GM12878 (cell line): ENCODE measurements at regions not wholly inside any gene's neighbourhood (a gene's known extent, or its start where the extent isn't known, plus 50 kb on each side); places are given as distances from the start of the nearest gene placed in this dataset.
A peak's percentile ranks its signal among the peaks of the same experiment; 100 is the strongest.

ENCODE experiments used
- ATAC-seq: fragments of 200-7000 bp; cut with Tn5 transposase; 3 replicates; pipeline ENCODE4 v1.9.1; 2020; ENCODE audit warnings: mild to moderate bottlenecking, moderate library complexity
- BruUV-seq: library from RNA; stranded (reverse); fragments of 400-500 nt; replicated peaks from 2 replicates; lab custom pipeline; 2021; lab: Mats Ljungman, UMichigan
- CTCF ChIA-PET: fragments of 300-600 bp; sonication (Branson Sonifier 250); formaldehyde crosslinking; extraction: SDS; loops from one replicate; lab custom pipeline; 2021; ENCODE audit warnings: inconsistent platforms; lab: Yijun Ruan, JAX
- POLR2A ChIA-PET: fragments of 350-600 bp; formaldehyde crosslinking; extraction: SDS; loops from one replicate; lab custom pipeline; 2021; ENCODE audit warnings: inconsistent platforms; lab: Charles Lee
- RAD21 ChIA-PET: fragments of 300-600 bp; sonication (Branson Sonifier 250); formaldehyde crosslinking; loops from one replicate; lab custom pipeline; 2023; ENCODE audit warnings: antibody characterized with exemption; ENCODE audit not compliant: unreplicated experiment; lab: Charles Lee
- SMC1A ChIA-PET: fragments of 300-600 bp; sonication (Branson Sonifier 250); formaldehyde crosslinking; loops from one replicate; lab custom pipeline; 2023; ENCODE audit not compliant: unreplicated experiment, uncharacterized antibody; lab: Charles Lee
- DNase-seq: peaks from one replicate; pipeline ENCODE4 v3.0.0-alpha.2; 2011; ENCODE audit warnings: low read depth, low spot score
- FAIRE-seq: peaks from 3 replicates; lab custom pipeline; 2011; peaks lifted over from hg19 to GRCh38; lab: Jason Lieb, UNC
- H2AFZ ChIP-seq: 2 replicates; pipeline ENCODE4 v1.6.0; 2011; ENCODE audit warnings: low read depth, low read length, control low read depth; ENCODE audit not compliant: control insufficient read depth
- H3K27ac ChIP-seq: 2 replicates; pipeline ENCODE4 v1.5.1; 2011; ENCODE audit warnings: control low read depth; ENCODE audit not compliant: control insufficient read depth, insufficient read depth
- H3K27me3 ChIP-seq, 2 experiments: replicated peaks in 1 of 2; 2 replicates each; pipeline versions ENCODE4 v1.6.0 to v1.6.1; 2011; ENCODE audit warnings: low read length in 1 of 2; ENCODE audit not compliant: control insufficient read depth in 2 of 2, insufficient read depth in 2 of 2
- H3K36me3 ChIP-seq, 2 experiments: 2 replicates each; pipeline ENCODE4 v1.5.1; 2011; ENCODE audit warnings: low read length in 1 of 2; ENCODE audit not compliant: control insufficient read depth in 2 of 2, insufficient read depth in 2 of 2
- H3K4me1 ChIP-seq: 2 replicates; pipeline ENCODE4 v1.6.1; 2011; ENCODE audit warnings: mild to moderate bottlenecking, low read length, moderate library complexity, mixed read lengths; ENCODE audit not compliant: control insufficient read depth, insufficient read depth
- H3K4me2 ChIP-seq: 2 replicates; pipeline ENCODE4 v1.6.0; 2011; ENCODE audit warnings: control low read depth; ENCODE audit not compliant: control insufficient read depth, insufficient read depth
- H3K4me3 ChIP-seq: fragments of 200-600 bp; sonication (generic); 2 replicates; pipeline ENCODE4 v1.5.1; 2016
- H3K79me2 ChIP-seq: 2 replicates; pipeline ENCODE4 v1.6.0; 2011; ENCODE audit warnings: low read length; ENCODE audit not compliant: control insufficient read depth, insufficient read depth
- H3K9ac ChIP-seq: 2 replicates; pipeline ENCODE4 v1.8.0; 2011; ENCODE audit warnings: low read length, control low read depth, mixed read lengths; ENCODE audit not compliant: control insufficient read depth, insufficient read depth
- H3K9me3 ChIP-seq: replicated peaks from 3 replicates; pipeline ENCODE4 v1.5.1; 2011; ENCODE audit warnings: mild to moderate bottlenecking, low read length; ENCODE audit not compliant: control insufficient read depth, insufficient read depth
- H4K20me1 ChIP-seq: 2 replicates; pipeline ENCODE4 v1.6.0; 2011; ENCODE audit not compliant: control insufficient read depth, insufficient read depth
- BCL3 ChIP-seq: IDR thresholded peaks from 2 replicates; pipeline ENCODE4 v1.6.1; 2011; ENCODE audit warnings: borderline replicate concordance, low read depth, mild to moderate bottlenecking, moderate library complexity, low read length; ENCODE audit not compliant: insufficient read depth, poor library complexity, severe bottlenecking
- BHLHE40 ChIP-seq, 2 experiments: fragments of 450-650 bp in 1 of 2; IDR thresholded peaks; 2 replicates each; pipeline ENCODE4 v1.6.1; 2011 to 2017; ENCODE audit warnings: low read depth in 2 of 2, borderline replicate concordance in 1 of 2, improper control_type of control experiment in 1 of 2, low read length in 1 of 2, mild to moderate bottlenecking in 1 of 2
- KAT2A ChIP-seq: conservative IDR thresholded peaks from 2 replicates; pipeline ENCODE4 v1.6.1; 2011; ENCODE audit warnings: low read depth, low read length; ENCODE audit not compliant: control insufficient read depth
- MTA2 ChIP-seq: fragments of 450-650 bp; IDR thresholded peaks from 2 replicates; pipeline ENCODE4 v1.6.1; 2016; ENCODE audit warnings: low read depth, mild to moderate bottlenecking, moderate library complexity
- NKRF ChIP-seq: fragments of 450-650 bp; conservative IDR thresholded peaks from 2 replicates; pipeline ENCODE4 v1.6.1; 2017; ENCODE audit warnings: mild to moderate bottlenecking, moderate library complexity
- NR2C1 ChIP-seq: fragments of 450-650 bp; IDR thresholded peaks from 2 replicates; pipeline ENCODE4 v1.6.1; 2017; ENCODE audit warnings: antibody characterized with exemption, mild to moderate bottlenecking, moderate library complexity
- NR2C2 ChIP-seq: IDR thresholded peaks from 2 replicates; pipeline ENCODE4 v1.6.1; 2011; ENCODE audit warnings: borderline replicate concordance, low read depth; ENCODE audit not compliant: control insufficient read depth, insufficient read length
- PML ChIP-seq: IDR thresholded peaks from 2 replicates; pipeline ENCODE4 v1.6.1; 2012; ENCODE audit warnings: low read length, inconsistent platforms
- POLR2AphosphoS5 ChIP-seq: IDR thresholded peaks from 2 replicates; pipeline ENCODE4 v1.6.1; 2011; ENCODE audit warnings: mild to moderate bottlenecking, low read length, inconsistent platforms
- RELB ChIP-seq: fragments of 450-650 bp; IDR thresholded peaks from 2 replicates; pipeline ENCODE4 v1.6.1; 2017; ENCODE audit warnings: low read depth, mild to moderate bottlenecking, moderate library complexity
- RUNX3 ChIP-seq: IDR thresholded peaks from 2 replicates; pipeline ENCODE4 v1.6.1; 2012; ENCODE audit warnings: low read length, inconsistent platforms
- SMAD5 ChIP-seq: IDR thresholded peaks from 2 replicates; pipeline ENCODE4 v1.6.1; 2016; ENCODE audit warnings: antibody characterized with exemption, low read depth
- SMARCA5 ChIP-seq: fragments of 450-650 bp; IDR thresholded peaks from 2 replicates; pipeline ENCODE4 v1.6.1; 2017; ENCODE audit warnings: mild to moderate bottlenecking
- SPI1 ChIP-seq: IDR thresholded peaks from 2 replicates; pipeline ENCODE4 v1.6.1; 2011; ENCODE audit warnings: low read depth, mild to moderate bottlenecking, low read length, moderate library complexity, borderline replicate concordance; ENCODE audit not compliant: insufficient read depth
- SREBF1 ChIP-seq: IDR thresholded peaks from 2 replicates; pipeline ENCODE4 v1.6.1; 2012; ENCODE audit warnings: mild to moderate bottlenecking, low read length
- YBX1 ChIP-seq: fragments of 450-650 bp; IDR thresholded peaks from 2 replicates; pipeline ENCODE4 v1.6.1; 2016; ENCODE audit warnings: antibody characterized with exemption
- ZBTB33 ChIP-seq: fragments of 450-650 bp; IDR thresholded peaks from 2 replicates; pipeline ENCODE4 v1.6.1; 2017; ENCODE audit warnings: mild to moderate bottlenecking
- WGBS: methylation state at CpG from one replicate; pipeline ENCODE4 v1.1.6; 2016; ENCODE audit warnings: low lambda C conversion rate; ENCODE audit not compliant: insufficient replicate concordance, insufficient coverage; ENCODE audit errors: missing lambda C conversion rate; 5-methylcytosine and 5-hydroxymethylcytosine counted together
- in situ Hi-C: fragments of 300-500 bp; cut with MboI; formaldehyde crosslinking; loops from 9 replicates; pipeline ENCODE4 v1.14.3; 2018; ENCODE audit warnings: mixed read lengths
- intact Hi-C: fragments of 100-400 bp; cut with micrococcal nuclease; formaldehyde crosslinking; loops from one replicate; pipeline ENCODE4 v1.14.2; 2022; ENCODE audit not compliant: unreplicated experiment

- no peak for TF ChIP-seq ZBTB33
- no peak for TF ChIP-seq SMAD5
- peak; percentile 32; the same call in 1 of the 2 replicates for TF ChIP-seq RELB
- no peak for TF ChIP-seq SMARCA5
- TF ChIP-seq KAT2A = no peak
- no peak for TF ChIP-seq NR2C2
- peak; percentile 45; the same call in 1 of the 2 replicates for TF ChIP-seq RUNX3
- peak; percentile 94 to 95 for TF ChIP-seq BHLHE40 (IDR thresholded peaks at IDR 0.05; ENCODE audit: borderline replicate concordance in 1 of 2, low read depth in 2 of 2, low read length in 1 of 2)
These were observed 1217.8 kb upstream of the LRRTM3 start (continued) for GRCh38 chr10:65708057-65708456.

GRCh38 chr10:65710306-65710705 is 1215.5 kb upstream of the LRRTM3 start:
- no peak for FAIRE-seq
- intact Hi-C loops = no loop called here
- TF ChIP-seq SREBF1 = no peak
- TF ChIP-seq PML = no peak
- no peak for TF ChIP-seq MTA2
- no peak for TF ChIP-seq NKRF
- no peak for TF ChIP-seq YBX1
- TF ChIP-seq SPI1 = no peak
- no peak for TF ChIP-seq BCL3
- no peak for TF ChIP-seq POLR2AphosphoS5
- TF ChIP-seq NR2C1 = no peak

More at GRCh38 chr10:65710306-65710705, 1215.5 kb upstream of the LRRTM3 start:
- no peak overlapping the region for H2AFZ ChIP-seq
- 38% methylated on average over 3 of the region's 3 CpGs for WGBS
- DNase-seq (no peak), ATAC-seq (no peak)
- no peak overlapping the region for H3K27ac ChIP-seq
- H3K9ac ChIP-seq = no peak overlapping the region
- H3K4me1 ChIP-seq = no peaks in the 10 kb centered on the region
- ChIA-PET CTCF (no interaction called here), SMC1A (interaction anchor here (1.1 kb wide), 1 partner anchor 13 kb away, joined by 4 read pairs; no protein-coding TSS in a partner anchor), RAD21 (no interaction called here), POLR2A (no interaction called here)
- H4K20me1 ChIP-seq = no peaks in the 10 kb centered on the region
- H3K4me2 ChIP-seq = no peak overlapping the region
- no peaks in the 10 kb centered on the region for H3K9me3 ChIP-seq
- no peaks in the 10 kb centered on the region for H3K36me3 ChIP-seq
- H3K79me2 ChIP-seq = no peaks in the 10 kb centered on the region
- in situ Hi-C loops = no loop called here
- no TSS peak for BruUV-seq
- no peak overlapping the region for H3K4me3 ChIP-seq
- no peaks in the 10 kb centered on the region for H3K27me3 ChIP-seq
